ENCODE measurements at regions not wholly inside any gene's neighbourhood (a gene's known extent, or its start where the extent isn't known, plus 50 kb on each side); places are given as distances from the start of the nearest gene placed in this dataset.
A peak's percentile ranks its signal among the peaks of the same experiment; 100 is the strongest.

GRCh38 chr12:127254420-127254955 is 1012.5 kb upstream of the TMEM132C start:
- no peak for FAIRE-seq

GRCh38 chr12:127257366-127257935 is 1009.5 kb upstream of the TMEM132C start:
- no peak for FAIRE-seq

GRCh38 chr12:127260531-127260930 is 1006.4 kb upstream of the TMEM132C start:
- no peak for FAIRE-seq

GRCh38 chr12:127260999-127261398 is 1006.0 kb upstream of the TMEM132C start:
- no peak for FAIRE-seq

- FAIRE-seq: no peak
These were observed 1004.4 kb upstream of the TMEM132C start for GRCh38 chr12:127262615-127263014.

GRCh38 chr12:127263621-127264020 is 1003.3 kb upstream of the TMEM132C start:
- peak; percentile 12 for FAIRE-seq

- no peak for FAIRE-seq
These were observed 999.8 kb upstream of the TMEM132C start for GRCh38 chr12:127267128-127267527.

- FAIRE-seq: no peak
These were observed 998.8 kb upstream of the TMEM132C start for GRCh38 chr12:127268213-127268612.

GRCh38 chr12:127268706-127269425 is 998.1 kb upstream of the TMEM132C start:
- no peak for FAIRE-seq

- FAIRE-seq: no peak
These were observed 996.8 kb upstream of the TMEM132C start for GRCh38 chr12:127270193-127270592.

GRCh38 chr12:127271776-127272175 is 995.2 kb upstream of the TMEM132C start:
- FAIRE-seq: no peak

GRCh38 chr12:127272864-127273263 is 994.1 kb upstream of the TMEM132C start:
- no peak for FAIRE-seq

- no peak for FAIRE-seq
These were observed 993.3 kb upstream of the TMEM132C start for GRCh38 chr12:127273626-127274025.

GRCh38 chr12:127275416-127275815 is 991.6 kb upstream of the TMEM132C start:
- no peak for FAIRE-seq

GRCh38 chr12:127277882-127278281 is 989.1 kb upstream of the TMEM132C start:
- no peak for FAIRE-seq

- no peak for FAIRE-seq
These were observed 988.6 kb upstream of the TMEM132C start for GRCh38 chr12:127278351-127278750.

- no peak for FAIRE-seq
These were observed 986.3 kb upstream of the TMEM132C start for GRCh38 chr12:127280393-127281275.

GRCh38 chr12:127282786-127283565 is 984.0 kb upstream of the TMEM132C start:
- no peak for FAIRE-seq

- no peak for FAIRE-seq
These were observed 982.9 kb upstream of the TMEM132C start for GRCh38 chr12:127284021-127284420.

GRCh38 chr12:127284870-127285431 is 982.0 kb upstream of the TMEM132C start:
- no peak for FAIRE-seq

GRCh38 chr12:127286281-127286680 is 980.7 kb upstream of the TMEM132C start:
- FAIRE-seq: no peak

GRCh38 chr12:127287256-127287655 is 979.7 kb upstream of the TMEM132C start:
- FAIRE-seq: no peak

Measured in endometrium (tissue), 2 donors.